Lung (tissue), 11 donors: ENCODE measurements at regions not wholly inside any gene's neighbourhood (a gene's known extent, or its start where the extent isn't known, plus 50 kb on each side); places are given as distances from the start of the nearest gene placed in this dataset.

Experiments used
- ATAC-seq: fragments of 200-7000 bp; cut with Tn5 transposase; one replicate; pipeline ENCODE4 v1.9.1; 2020; ENCODE audit warnings: moderate number of reproducible peaks; ENCODE audit not compliant: insufficient read depth, low FRiP score
- DNase-seq, 3 donors: peaks; one replicate each; pipeline ENCODE4 v3.0.0-alpha.2; 2013 to 2017
- H3K27ac ChIP-seq, 2 donors: one replicate each; pipeline ENCODE4 v1.5.1; 2013; ENCODE audit warnings: mild to moderate bottlenecking in 2 of 2, moderate library complexity in 2 of 2, control low read depth in 1 of 2, inconsistent platforms in 1 of 2, low read depth in 1 of 2, low read length in 1 of 2
- H3K27me3 ChIP-seq, 3 donors: one replicate each; pipeline ENCODE4 v1.5.1; 2013; ENCODE audit warnings: low read length in 2 of 3; ENCODE audit not compliant: control insufficient read depth in 3 of 3, insufficient read depth in 3 of 3
- H3K36me3 ChIP-seq, 4 donors: one replicate each; pipeline ENCODE4 v1.5.1; 2013; ENCODE audit warnings: low read length in 4 of 4, mild to moderate bottlenecking in 1 of 4, moderate library complexity in 1 of 4; ENCODE audit not compliant: control insufficient read depth in 4 of 4, insufficient read depth in 4 of 4
- H3K4me1 ChIP-seq, 5 donors: one replicate each; pipeline ENCODE4 v1.5.1; 2013; ENCODE audit warnings: low read length in 5 of 5, mild to moderate bottlenecking in 2 of 5, moderate library complexity in 1 of 5; ENCODE audit not compliant: control insufficient read depth in 5 of 5, insufficient read depth in 5 of 5
- H3K4me3 ChIP-seq: one replicate; pipeline ENCODE4 v1.5.1; 2013; ENCODE audit warnings: mild to moderate bottlenecking, control low read depth, moderate library complexity
- H3K9ac ChIP-seq, 2 donors: one replicate each; pipeline ENCODE4 v1.5.1; 2013; ENCODE audit warnings: low read length in 2 of 2, control low read depth in 1 of 2; ENCODE audit not compliant: insufficient read depth in 1 of 2
- H3K9me3 ChIP-seq, 4 donors: one replicate each; pipeline ENCODE4 v1.5.1; 2013; ENCODE audit warnings: low read length in 3 of 4, mild to moderate bottlenecking in 1 of 4, moderate library complexity in 1 of 4; ENCODE audit not compliant: control insufficient read depth in 4 of 4, insufficient read depth in 3 of 4
- WGBS, 2 donors: extraction: QIAGEN DNeasy Blood & Tissue Kit; methylation state at CpG; one replicate each; pipeline ENCODE4 v1.1.7; 2013; 5-methylcytosine and 5-hydroxymethylcytosine counted together
- TF ChIP-seq, protein P1 (sequence below): IDR thresholded peaks from 2 replicates; pipeline ENCODE4 v1.5.1; 2012; ENCODE audit warnings: mild to moderate bottlenecking; ENCODE audit errors: control extremely low read depth, extremely low read depth
- donor health status: control.
- donor health status: control.
- donor health status: Bipolar disorder and iron deficiency.
- donor health status: healthy.
- donor health status: DM: yes; HTN: yes; CAD: no.

DNA sequence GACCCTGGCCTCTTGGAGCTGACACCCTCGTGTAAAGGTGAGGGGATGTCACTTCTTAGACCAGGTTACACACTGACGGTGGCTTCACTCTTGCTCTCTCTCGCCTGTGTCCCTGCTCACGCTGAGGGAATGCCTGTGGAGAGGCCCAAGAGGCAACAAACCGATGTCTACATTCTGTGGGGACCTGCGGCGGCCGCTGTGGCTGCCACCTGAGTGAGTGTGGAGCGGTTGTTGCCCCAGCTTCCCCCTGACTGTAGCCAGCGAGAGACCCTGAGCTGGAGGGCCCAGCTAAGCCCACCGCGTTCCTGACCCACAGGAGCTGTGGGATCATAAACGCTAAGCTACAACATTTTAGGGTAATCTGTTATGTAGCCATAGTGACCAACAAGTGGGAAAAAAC, 55.7 kb upstream of the ASAP2 start:
- H3K4me1 ChIP-seq = peaks cover 0 to 4% (median 0%) of the 10 kb centered on the region in 5 donors
- no peaks in the 10 kb centered on the region for H3K27me3 ChIP-seq
- no peak overlapping the region for H3K27ac ChIP-seq
- 95 to 96% methylated on average over 13 of the region's 13 CpGs for WGBS, 2 donors
- ATAC-seq (no peak), DNase-seq (no peak)
- no peak overlapping the region for H3K9ac ChIP-seq
- no peaks in the 10 kb centered on the region for H3K9me3 ChIP-seq
- H3K4me3 ChIP-seq = peak overlapping the region; percentile 24
- H3K36me3 ChIP-seq = no peaks in the 10 kb centered on the region
- TF ChIP-seq, protein P1, sequence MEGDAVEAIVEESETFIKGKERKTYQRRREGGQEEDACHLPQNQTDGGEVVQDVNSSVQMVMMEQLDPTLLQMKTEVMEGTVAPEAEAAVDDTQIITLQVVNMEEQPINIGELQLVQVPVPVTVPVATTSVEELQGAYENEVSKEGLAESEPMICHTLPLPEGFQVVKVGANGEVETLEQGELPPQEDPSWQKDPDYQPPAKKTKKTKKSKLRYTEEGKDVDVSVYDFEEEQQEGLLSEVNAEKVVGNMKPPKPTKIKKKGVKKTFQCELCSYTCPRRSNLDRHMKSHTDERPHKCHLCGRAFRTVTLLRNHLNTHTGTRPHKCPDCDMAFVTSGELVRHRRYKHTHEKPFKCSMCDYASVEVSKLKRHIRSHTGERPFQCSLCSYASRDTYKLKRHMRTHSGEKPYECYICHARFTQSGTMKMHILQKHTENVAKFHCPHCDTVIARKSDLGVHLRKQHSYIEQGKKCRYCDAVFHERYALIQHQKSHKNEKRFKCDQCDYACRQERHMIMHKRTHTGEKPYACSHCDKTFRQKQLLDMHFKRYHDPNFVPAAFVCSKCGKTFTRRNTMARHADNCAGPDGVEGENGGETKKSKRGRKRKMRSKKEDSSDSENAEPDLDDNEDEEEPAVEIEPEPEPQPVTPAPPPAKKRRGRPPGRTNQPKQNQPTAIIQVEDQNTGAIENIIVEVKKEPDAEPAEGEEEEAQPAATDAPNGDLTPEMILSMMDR = no peak

DNA sequence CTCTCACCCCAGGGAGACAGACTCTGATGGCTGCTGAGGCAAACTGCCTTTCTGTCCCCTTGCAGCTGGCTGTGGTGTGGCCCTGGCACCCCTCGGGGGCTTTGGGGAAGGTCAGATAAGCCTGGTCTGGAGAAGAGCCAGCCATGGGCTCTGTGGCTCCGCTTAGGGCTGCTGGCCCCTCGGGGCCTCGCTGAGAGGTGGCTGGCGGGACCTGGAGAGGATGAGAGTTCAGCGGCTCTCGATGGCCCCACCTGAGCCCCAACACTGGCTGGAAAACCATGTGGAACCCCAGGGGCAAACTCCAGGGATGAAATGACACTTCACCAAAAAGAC, 56.1 kb upstream of the ASAP2 start:
- ATAC-seq = no peak
- Histone ChIP-seq H3K36me3 (no peaks in the 10 kb centered on the region), H3K4me3 (no peak overlapping the region), H3K9me3 (no peaks in the 10 kb centered on the region), H3K27ac (no peak overlapping the region), H3K4me1 (peaks cover 0 to 4% (median 0%) of the 10 kb centered on the region in 5 donors), H3K27me3 (no peaks in the 10 kb centered on the region), H3K9ac (no peak overlapping the region)
- TF ChIP-seq, protein P1 = no peak
- no peak for DNase-seq
- 88 to 90% methylated on average over 7 of the region's 7 CpGs for WGBS, 2 donors

GRCh38 chr2:9149726-9150567, 56.7 kb upstream of the ASAP2 start:
- Histone ChIP-seq H3K36me3 (no peaks in the 10 kb centered on the region), H3K4me3 (no peak overlapping the region), H3K27me3 (no peaks in the 10 kb centered on the region), H3K9ac (no peak overlapping the region), H3K4me1 (peaks cover 0 to 4% (median 0%) of the 10 kb centered on the region in 5 donors), H3K9me3 (no peaks in the 10 kb centered on the region), H3K27ac (no peak overlapping the region)
- TF ChIP-seq, protein P1 = no peak
- no peak for DNase-seq
- ATAC-seq = no peak
- 94% methylated on average over 20 of the region's 20 CpGs for WGBS, 2 donors

DNA sequence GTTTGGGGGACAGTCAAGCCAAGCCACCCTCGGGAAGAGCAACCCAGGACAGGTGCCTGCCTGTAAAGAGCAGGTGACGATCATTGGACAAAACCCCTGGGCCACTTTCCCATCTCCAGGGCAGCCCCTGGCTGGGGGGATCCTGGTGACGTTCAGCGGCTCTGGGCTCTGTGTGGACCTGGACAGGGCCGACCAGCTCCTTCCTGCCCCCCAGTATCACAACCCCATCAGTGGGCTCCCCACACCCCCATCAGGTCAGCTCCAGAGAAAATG, 57.3 kb upstream of the ASAP2 start:
- Histone ChIP-seq H3K27ac (no peak overlapping the region), H3K36me3 (no peaks in the 10 kb centered on the region), H3K27me3 (no peaks in the 10 kb centered on the region), H3K9me3 (no peaks in the 10 kb centered on the region), H3K4me1 (peaks cover 0 to 4% (median 0%) of the 10 kb centered on the region in 5 donors), H3K4me3 (no peak overlapping the region), H3K9ac (no peak overlapping the region)
- TF ChIP-seq, protein P1 = no peak
- 90 to 94% methylated on average over 5 of the region's 5 CpGs for WGBS, 2 donors
- DNase-seq (no peak), ATAC-seq (no peak)
